ENCODE measurements at regions not wholly inside any gene's neighbourhood (a gene's known extent, or its start where the extent isn't known, plus 50 kb on each side); places are given as distances from the start of the nearest gene placed in this dataset.

GRCh38 chr21:14716761-14717396 is 170.8 kb upstream of the SAMSN1 start:
- BruUV-seq (replicated peaks), result no TSS peak
- Histone ChIP-seq H3K79me2 (ENCODE audit: insufficient read depth, low read depth, low read length) (no peaks in the 10 kb centered on the region), H3K9me2 (ENCODE audit: insufficient read depth, low read length) (no peaks in the 10 kb centered on the region), H4K20me1 (ENCODE audit: insufficient read depth, low read length) (no peaks in the 10 kb centered on the region), H3K27ac (ENCODE audit: low read depth, low read length, poor library complexity, severe bottlenecking) (no peak overlapping the region), H3K4me2 (ENCODE audit: low read length) (no peak overlapping the region), H3K4me3 (ENCODE audit: low read depth, low read length, poor library complexity, severe bottlenecking) (no peak overlapping the region), H3K9me3 (ENCODE audit: low read length) (peaks cover 20% of the 10 kb centered on the region; the same call in 1 of the 2 replicates), H2AFZ (ENCODE audit: low read length) (no peak overlapping the region), H3K4me1 (ENCODE audit: insufficient read depth, low read length, poor library complexity, severe bottlenecking) (no peaks in the 10 kb centered on the region), H3K36me3 (ENCODE audit: insufficient read depth, low read length) (no peaks in the 10 kb centered on the region)
- intact Hi-C loops (cut with micrococcal nuclease; ENCODE audit: unreplicated experiment), result no loop called here
- ChIA-PET POLR2A (interaction anchor here (0.6 to 1.8 kb wide), 6 partner anchors 12 to 1020 kb away, joined by 3 to 5 read pairs (median 4); no protein-coding TSS in a partner anchor), CTCF (ENCODE audit: unreplicated experiment) (no interaction called here)
- no peak for DNase-seq (ENCODE audit: low spot score)
- TF ChIP-seq EZH2phosphoT487 (IDR thresholded peaks at IDR 0.05; ENCODE audit: borderline replicate concordance, low read depth, low read length) (no peak), CTCF (conservative IDR thresholded peaks at IDR 0.05; ENCODE audit: low read length) (no peak)

- H3K27ac ChIP-seq (ENCODE audit: low read depth, low read length, poor library complexity, severe bottlenecking), result no peak overlapping the region
- intact Hi-C loops (cut with micrococcal nuclease; ENCODE audit: unreplicated experiment), result no loop called here
- H3K4me1 ChIP-seq (ENCODE audit: insufficient read depth, low read length, poor library complexity, severe bottlenecking), result no peaks in the 10 kb centered on the region
- no peak overlapping the region for H2AFZ ChIP-seq (ENCODE audit: low read length)
- no peaks in the 10 kb centered on the region for H4K20me1 ChIP-seq (ENCODE audit: insufficient read depth, low read length)
- TF ChIP-seq EZH2phosphoT487 (IDR thresholded peaks at IDR 0.05; ENCODE audit: borderline replicate concordance, low read depth, low read length) (no peak), CTCF (conservative IDR thresholded peaks at IDR 0.05; ENCODE audit: low read length) (no peak)
- H3K4me3 ChIP-seq (ENCODE audit: low read depth, low read length, poor library complexity, severe bottlenecking), result no peak overlapping the region
- no peak overlapping the region for H3K4me2 ChIP-seq (ENCODE audit: low read length)
- POLR2A ChIA-PET, result interaction anchor here (0.5 to 0.7 kb wide), 2 partner anchors 19 to 28 kb away, joined by 3 to 5 read pairs; no protein-coding TSS in a partner anchor
- BruUV-seq (replicated peaks), result no TSS peak
- no peaks in the 10 kb centered on the region for H3K36me3 ChIP-seq (ENCODE audit: insufficient read depth, low read length)
- no peaks in the 10 kb centered on the region for H3K79me2 ChIP-seq (ENCODE audit: insufficient read depth, low read depth, low read length)
- no peak for DNase-seq (ENCODE audit: low spot score)
- H3K9me3 ChIP-seq (ENCODE audit: low read length), result peaks cover 20% of the 10 kb centered on the region; the same call in 1 of the 2 replicates
- H3K9me2 ChIP-seq (ENCODE audit: insufficient read depth, low read length), result no peaks in the 10 kb centered on the region
- CTCF ChIA-PET (ENCODE audit: unreplicated experiment), result no interaction called here
Observed at GRCh38 chr21:14713109-14713508, 167.0 kb upstream of the SAMSN1 start.

GRCh38 chr21:14712121-14712715 is 166.1 kb upstream of the SAMSN1 start:
- Histone ChIP-seq H3K9me2 (ENCODE audit: insufficient read depth, low read length) (no peaks in the 10 kb centered on the region), H2AFZ (ENCODE audit: low read length) (no peak overlapping the region), H3K4me1 (ENCODE audit: insufficient read depth, low read length, poor library complexity, severe bottlenecking) (no peaks in the 10 kb centered on the region), H4K20me1 (ENCODE audit: insufficient read depth, low read length) (no peaks in the 10 kb centered on the region), H3K4me2 (ENCODE audit: low read length) (no peak overlapping the region), H3K79me2 (ENCODE audit: insufficient read depth, low read depth, low read length) (no peaks in the 10 kb centered on the region), H3K9me3 (ENCODE audit: low read length) (peaks cover 20% of the 10 kb centered on the region; the same call in 1 of the 2 replicates), H3K4me3 (ENCODE audit: low read depth, low read length, poor library complexity, severe bottlenecking) (no peak overlapping the region), H3K27ac (ENCODE audit: low read depth, low read length, poor library complexity, severe bottlenecking) (no peak overlapping the region), H3K36me3 (ENCODE audit: insufficient read depth, low read length) (no peaks in the 10 kb centered on the region)
- CTCF ChIA-PET (ENCODE audit: unreplicated experiment), result no interaction called here
- POLR2A ChIA-PET, result interaction anchor here (0.6 to 1.8 kb wide), 5 partner anchors 12 to 36 kb away, joined by 3 to 4 read pairs (median 3); no protein-coding TSS in a partner anchor
- intact Hi-C loops (cut with micrococcal nuclease; ENCODE audit: unreplicated experiment), result no loop called here
- no TSS peak for BruUV-seq (replicated peaks)
- TF ChIP-seq EZH2phosphoT487 (IDR thresholded peaks at IDR 0.05; ENCODE audit: borderline replicate concordance, low read depth, low read length), result no peak
- TF ChIP-seq CTCF (conservative IDR thresholded peaks at IDR 0.05; ENCODE audit: low read length), result no peak
- no peak for DNase-seq (ENCODE audit: low spot score)
